Endodermal cell (in vitro differentiated cells): ENCODE measurements at regions not wholly inside any gene's neighbourhood (a gene's known extent, or its start where the extent isn't known, plus 50 kb on each side); places are given as distances from the start of the nearest gene placed in this dataset.

ENCODE experiments used
- DNase-seq: peaks from one replicate; pipeline ENCODE4 v3.0.0-alpha.2; 2017
- H3K27ac ChIP-seq: 2 replicates; pipeline ENCODE4 v1.5.1; 2013; ENCODE audit warnings: mild to moderate bottlenecking, low read depth, low read length, moderate library complexity
- H3K27me3 ChIP-seq: 2 replicates; pipeline ENCODE4 v1.6.1; 2013; ENCODE audit warnings: mild to moderate bottlenecking, low read length, moderate library complexity; ENCODE audit not compliant: insufficient read depth, control insufficient read depth, poor library complexity, severe bottlenecking
- H3K36me3 ChIP-seq: 2 replicates; pipeline ENCODE4 v1.7.0; 2013; ENCODE audit warnings: mild to moderate bottlenecking, low read length, moderate library complexity; ENCODE audit not compliant: control insufficient read depth, insufficient read depth
- H3K4me1 ChIP-seq: one replicate; pipeline ENCODE4 v1.7.0; 2013; ENCODE audit warnings: low read length; ENCODE audit not compliant: control insufficient read depth, insufficient read depth
- H3K4me3 ChIP-seq: 2 replicates; pipeline ENCODE4 v1.5.1; 2013; ENCODE audit warnings: mild to moderate bottlenecking, low read length, moderate library complexity
- H3K9ac ChIP-seq: 2 replicates; pipeline ENCODE4 v1.6.1; 2013; ENCODE audit warnings: mild to moderate bottlenecking, low read length, moderate library complexity; ENCODE audit not compliant: poor library complexity, severe bottlenecking; ENCODE audit errors: extremely low read depth
- H3K9me3 ChIP-seq: 2 replicates; pipeline ENCODE4 v1.6.1; 2013; ENCODE audit warnings: mild to moderate bottlenecking, low read length, moderate library complexity; ENCODE audit not compliant: control insufficient read depth
- H3K27ac Mint-ChIP-seq: 2 replicates; pipeline ENCODE4 v1.8.0; 2020; ENCODE audit warnings: mixed read lengths
- H3K27me3 Mint-ChIP-seq: 2 replicates; pipeline ENCODE4 v1.8.0; 2021; ENCODE audit warnings: mild to moderate bottlenecking, mixed read lengths; ENCODE audit not compliant: insufficient read depth
- H3K36me3 Mint-ChIP-seq: 2 replicates; pipeline ENCODE4 v1.8.0; 2020; ENCODE audit warnings: low read depth, mixed read lengths
- H3K4me1 Mint-ChIP-seq: 2 replicates; pipeline ENCODE4 v1.8.0; 2020; ENCODE audit warnings: mixed read lengths
- H3K4me3 Mint-ChIP-seq: 2 replicates; pipeline ENCODE4 v1.8.0; 2020; ENCODE audit warnings: mild to moderate bottlenecking, moderate library complexity, mixed read lengths
- H3K9me3 Mint-ChIP-seq: 2 replicates; pipeline ENCODE4 v1.8.0; 2020; ENCODE audit warnings: mild to moderate bottlenecking, mixed read lengths
- CTCF ChIP-seq: fragments of 200-600 bp; sonication (generic); conservative IDR thresholded peaks from 2 replicates; pipeline ENCODE4 v1.5.0; 2021; ENCODE audit warnings: antibody characterized with exemption, mild to moderate bottlenecking
- WGBS, 2 experiments: methylation state at CpG; one replicate each; pipeline versions ENCODE4 v1.1.5 to v1.1.7; 2013; ENCODE audit warnings: missing lambda C conversion rate in 2 of 2, mixed read lengths in 1 of 2; ENCODE audit not compliant: insufficient coverage in 1 of 2, insufficient read length in 1 of 2; 5-methylcytosine and 5-hydroxymethylcytosine counted together

GRCh38 chr13:47220453-47221140 lies 323.7 kb upstream of the HTR2A start:
- DNase-seq, result no peak

GRCh38 chr13:47218611-47219010 lies 321.8 kb upstream of the HTR2A start:
- no peaks in the 10 kb centered on the region for H3K9me3 ChIP-seq
- Mint-ChIP-seq H3K27ac (no peak overlapping the region), H3K4me1 (peaks cover 14% of the 10 kb centered on the region)

More at GRCh38 chr13:47220453-47221140, 323.7 kb upstream of the HTR2A start:
- H3K36me3 ChIP-seq, result no peaks in the 10 kb centered on the region
- Mint-ChIP-seq H3K36me3 (no peaks in the 10 kb centered on the region), H3K9me3 (peaks cover 1% of the 10 kb centered on the region), H3K4me1 (peaks cover 14% of the 10 kb centered on the region), H3K27me3 (peaks cover 9% of the 10 kb centered on the region), H3K4me3 (no peak overlapping the region), H3K27ac (no peak overlapping the region)
- no peak overlapping the region for H3K4me3 ChIP-seq
- TF ChIP-seq CTCF, result peak; percentile 54
- 89 to 97% methylated on average over 3 of the region's 3 CpGs for WGBS, 2 experiments
- peaks cover 8% of the 10 kb centered on the region for H3K4me1 ChIP-seq
- H3K27ac ChIP-seq, result no peak overlapping the region
- no peaks in the 10 kb centered on the region for H3K27me3 ChIP-seq
- H3K9me3 ChIP-seq, result no peaks in the 10 kb centered on the region
- no peak overlapping the region for H3K9ac ChIP-seq

DNA sequence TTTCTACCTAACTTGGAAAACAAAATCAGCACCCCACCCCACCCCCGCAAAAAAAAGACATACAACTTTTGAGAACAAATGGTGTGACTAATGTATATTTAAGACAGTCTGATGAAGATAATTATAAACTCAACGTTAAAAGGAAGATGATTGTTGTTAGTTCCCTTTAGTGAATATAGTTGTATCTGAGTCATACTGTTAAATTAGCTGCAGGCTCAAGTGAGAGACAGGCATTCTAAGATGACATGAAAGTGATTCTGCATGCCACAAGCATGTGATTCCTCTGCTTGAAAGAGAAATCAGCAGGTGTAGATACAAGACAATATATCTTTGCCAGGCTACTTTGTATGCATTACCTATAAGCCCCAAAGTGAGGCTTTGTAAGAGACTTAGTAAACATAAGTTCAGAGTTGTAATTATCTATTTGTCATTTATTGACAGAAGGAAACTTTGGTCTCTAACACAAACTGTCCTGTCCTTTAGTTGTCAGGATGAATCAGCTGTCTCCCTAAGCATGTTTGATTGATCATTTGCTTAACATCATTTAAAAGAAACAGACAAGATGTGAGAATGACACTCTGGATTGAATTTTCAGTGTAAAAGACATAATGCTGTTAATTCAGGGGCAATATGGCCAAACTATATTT lies 319.4 kb upstream of the HTR2A start:
- H3K27me3 Mint-ChIP-seq, result peaks cover 44% of the 10 kb centered on the region
- Histone ChIP-seq H3K9me3 (no peaks in the 10 kb centered on the region), H3K27ac (no peak overlapping the region), H3K9ac (no peak overlapping the region), H3K27me3 (peaks cover 39% of the 10 kb centered on the region), H3K4me3 (no peak overlapping the region), H3K36me3 (no peaks in the 10 kb centered on the region), H3K4me1 (peaks cover 8% of the 10 kb centered on the region)
- 67 to 69% methylated on average over 1 of the region's 2 CpGs for WGBS, 2 experiments
- no peak for DNase-seq
- H3K27ac Mint-ChIP-seq, result no peak overlapping the region
- no peak overlapping the region for H3K4me3 Mint-ChIP-seq
- no peaks in the 10 kb centered on the region for H3K36me3 Mint-ChIP-seq
- TF ChIP-seq CTCF, result no peak
- peaks cover 17% of the 10 kb centered on the region for H3K4me1 Mint-ChIP-seq
- peaks cover 1% of the 10 kb centered on the region for H3K9me3 Mint-ChIP-seq

More at GRCh38 chr13:47218611-47219010, 321.8 kb upstream of the HTR2A start:
- Mint-ChIP-seq H3K9me3 (peaks cover 1% of the 10 kb centered on the region), H3K36me3 (no peaks in the 10 kb centered on the region), H3K27me3 (peaks cover 21% of the 10 kb centered on the region), H3K4me3 (no peak overlapping the region)
- DNase-seq, result no peak
- TF ChIP-seq CTCF, result no peak
- Histone ChIP-seq H3K4me1 (peaks cover 8% of the 10 kb centered on the region), H3K4me3 (no peak overlapping the region), H3K9ac (no peak overlapping the region), H3K27ac (no peak overlapping the region), H3K27me3 (peaks cover 16% of the 10 kb centered on the region), H3K36me3 (no peaks in the 10 kb centered on the region)
- WGBS, 2 experiments, result no CpG with 5 or more reads among the region's 2 CpGs
